ENCODE measurements at regions not wholly inside any gene's neighbourhood (a gene's known extent, or its start where the extent isn't known, plus 50 kb on each side); places are given as distances from the start of the nearest gene placed in this dataset.

- H3K27me3 ChIP-seq (ENCODE audit: insufficient read depth, low read depth): no peaks in the 10 kb centered on the region
- no TSS peak for BruUV-seq (replicated peaks)
- no peaks in the 10 kb centered on the region for H3K36me3 ChIP-seq (ENCODE audit: low read depth)
- no peak for DNase-seq
- H3K79me2 ChIP-seq (ENCODE audit: low read depth): no peaks in the 10 kb centered on the region
- no peak overlapping the region for H3K27ac ChIP-seq
- no peak overlapping the region for H2AFZ ChIP-seq
- TF ChIP-seq EZH2 (IDR thresholded peaks at IDR 0.05; ENCODE audit: low read depth): no peak
- no peak for TF ChIP-seq CTCF (conservative IDR thresholded peaks at IDR 0.05)
- H3K9me3 ChIP-seq (ENCODE audit: insufficient read depth, low read depth): no peaks in the 10 kb centered on the region; the same call in 1 of the 2 replicates
- no peaks in the 10 kb centered on the region for H4K20me1 ChIP-seq (ENCODE audit: insufficient read depth)
- 0 out of 2 replicates have a peak, but pooled peaks cover 14% of the 10 kb centered on the region for H3K9me2 ChIP-seq (ENCODE audit: insufficient read depth)
- H3K4me3 ChIP-seq: no peak overlapping the region
- intact Hi-C loops (cut with micrococcal nuclease; ENCODE audit: unreplicated experiment): no loop called here
- ChIA-PET POLR2A (ENCODE audit: unreplicated experiment) (interaction anchor here (0.6 kb wide), 1 partner anchor 16 kb away, joined by 20 read pairs; no protein-coding TSS in a partner anchor), CTCF (no interaction called here)
- no peak overlapping the region for H3K4me2 ChIP-seq
- peaks cover 10% of the 10 kb centered on the region for H3K4me1 ChIP-seq (replicated peaks; ENCODE audit: insufficient read depth)
- H3F3A ChIP-seq (ENCODE audit: insufficient read depth, low read depth): no peaks in the 10 kb centered on the region
Observed at GRCh38 chr6:134654751-134655150, 295.1 kb downstream of the ALDH8A1 start.

- Histone ChIP-seq H3K27ac (no peak overlapping the region), H3K4me1 (replicated peaks; ENCODE audit: insufficient read depth) (no peaks in the 10 kb centered on the region), H3K36me3 (ENCODE audit: low read depth) (no peaks in the 10 kb centered on the region), H2AFZ (no peak overlapping the region), H3K9me2 (ENCODE audit: insufficient read depth) (0 out of 2 replicates have a peak, but pooled peaks cover 14% of the 10 kb centered on the region), H4K20me1 (ENCODE audit: insufficient read depth) (no peaks in the 10 kb centered on the region), H3K9me3 (ENCODE audit: insufficient read depth, low read depth) (no peaks in the 10 kb centered on the region; the same call in 1 of the 2 replicates), H3K4me2 (no peak overlapping the region), H3K27me3 (ENCODE audit: insufficient read depth, low read depth) (no peaks in the 10 kb centered on the region), H3K4me3 (no peak overlapping the region), H3K79me2 (ENCODE audit: low read depth) (no peaks in the 10 kb centered on the region), H3F3A (ENCODE audit: insufficient read depth, low read depth) (no peaks in the 10 kb centered on the region)
- ChIA-PET CTCF (no interaction called here), POLR2A (ENCODE audit: unreplicated experiment) (no interaction called here)
- intact Hi-C loops (cut with micrococcal nuclease; ENCODE audit: unreplicated experiment): no loop called here
- no TSS peak for BruUV-seq (replicated peaks)
- no peak for DNase-seq
- TF ChIP-seq CTCF (conservative IDR thresholded peaks at IDR 0.05): no peak
- TF ChIP-seq EZH2 (IDR thresholded peaks at IDR 0.05; ENCODE audit: low read depth): no peak
Observed at GRCh38 chr6:134651519-134651918, 298.4 kb downstream of the ALDH8A1 start.

GRCh38 chr6:134647861-134648260 lies 302.0 kb downstream of the ALDH8A1 start:
- Histone ChIP-seq H2AFZ (no peak overlapping the region), H3K27me3 (ENCODE audit: insufficient read depth, low read depth) (no peaks in the 10 kb centered on the region), H4K20me1 (ENCODE audit: insufficient read depth) (no peaks in the 10 kb centered on the region), H3F3A (ENCODE audit: insufficient read depth, low read depth) (peaks cover 14% of the 10 kb centered on the region), H3K9me2 (ENCODE audit: insufficient read depth) (0 out of 2 replicates have a peak, but pooled peaks cover 7% of the 10 kb centered on the region), H3K4me1 (replicated peaks; ENCODE audit: insufficient read depth) (peaks cover 29% of the 10 kb centered on the region), H3K9me3 (ENCODE audit: insufficient read depth, low read depth) (no peaks in the 10 kb centered on the region; the same call in 1 of the 2 replicates), H3K27ac (no peak overlapping the region), H3K79me2 (ENCODE audit: low read depth) (no peaks in the 10 kb centered on the region), H3K4me3 (no peak overlapping the region), H3K4me2 (no peak overlapping the region), H3K36me3 (ENCODE audit: low read depth) (no peaks in the 10 kb centered on the region)
- intact Hi-C loops (cut with micrococcal nuclease; ENCODE audit: unreplicated experiment): loop anchor here (10.0 kb wide), 1 partner anchor 353 kb away; no protein-coding TSS in a partner anchor
- no peak for DNase-seq
- POLR2A ChIA-PET (ENCODE audit: unreplicated experiment): no interaction called here
- CTCF ChIA-PET: no interaction called here
- no peak for TF ChIP-seq EZH2 (IDR thresholded peaks at IDR 0.05; ENCODE audit: low read depth)
- no peak for TF ChIP-seq CTCF (conservative IDR thresholded peaks at IDR 0.05)
- BruUV-seq (replicated peaks): no TSS peak
